Omental fat pad (tissue), 3 donors: ENCODE measurements at regions not wholly inside any gene's neighbourhood (a gene's known extent, or its start where the extent isn't known, plus 50 kb on each side); places are given as distances from the start of the nearest gene placed in this dataset.
"Not testable (repeated sequence)": the region's sequence is repeated elsewhere in the genome, so short reads cannot be mapped to it uniquely, and the experiment has no call there.

Experiments used
- ATAC-seq: fragments of 150-250 bp; one replicate; pipeline ENCODE4 v1.9.1; 2016; ENCODE audit warnings: mild to moderate bottlenecking, moderate library complexity; ENCODE audit not compliant: low FRiP score
- DNase-seq: peaks from one replicate; pipeline ENCODE4 v3.0.0-alpha.2; 2019; ENCODE audit warnings: low spot score
- CTCF ChIP-seq, 3 donors: fragments of 450-650 bp; IDR thresholded peaks; one replicate each; pipeline ENCODE4 v1.5.1; 2016 to 2017; ENCODE audit warnings: antibody characterized with exemption in 3 of 3, mild to moderate bottlenecking in 3 of 3, moderate library complexity in 2 of 3

- ATAC-seq (no peak), DNase-seq (no peak)
Observed at GRCh38 chr16:29230671-29231096, 175.8 kb downstream of the NPIPB11 start.

GRCh38 chr16:29230006-29230668 is 176.4 kb downstream of the NPIPB11 start:
- not testable (repeated sequence) for DNase-seq, ATAC-seq

More at GRCh38 chr16:29230671-29231096, 175.8 kb downstream of the NPIPB11 start:
- no peak for TF ChIP-seq CTCF (IDR thresholded peaks at IDR 0.05)

- not testable (repeated sequence) for DNase-seq, ATAC-seq
Observed at GRCh38 chr16:29229616-29230005, 176.9 kb downstream of the NPIPB11 start.

GRCh38 chr16:29228664-29229611 is 177.6 kb downstream of the NPIPB11 start:
- DNase-seq, ATAC-seq: not testable (repeated sequence)

- DNase-seq = not testable (repeated sequence)
- ATAC-seq = peak; percentile 33
Observed at GRCh38 chr16:29227751-29228663, 178.5 kb downstream of the NPIPB11 start.

- no peak for ATAC-seq
- TF ChIP-seq CTCF (IDR thresholded peaks at IDR 0.05) = no peak
- no peak for DNase-seq
Observed at GRCh38 chr16:29226782-29227181, 179.7 kb downstream of the NPIPB11 start.

- ATAC-seq, DNase-seq: not testable (repeated sequence)
Observed at GRCh38 chr16:29224675-29225074, 181.8 kb downstream of the NPIPB11 start.

GRCh38 chr16:29222615-29223014 is 183.9 kb downstream of the NPIPB11 start:
- not testable (repeated sequence) for DNase-seq, ATAC-seq

- DNase-seq = not testable (repeated sequence)
Observed at GRCh38 chr16:29222008-29222407, 184.5 kb downstream of the NPIPB11 start.

GRCh38 chr16:29221281-29221955 is 185.1 kb downstream of the NPIPB11 start:
- DNase-seq, ATAC-seq: not testable (repeated sequence)

More at GRCh38 chr16:29222008-29222407, 184.5 kb downstream of the NPIPB11 start:
- ATAC-seq = not testable (repeated sequence)

- DNase-seq, ATAC-seq: not testable (repeated sequence)
Observed at GRCh38 chr16:29220647-29221191, 185.8 kb downstream of the NPIPB11 start.

- not testable (repeated sequence) for ATAC-seq, DNase-seq
Observed at GRCh38 chr16:29219966-29220646, 186.4 kb downstream of the NPIPB11 start.

- not testable (repeated sequence) for ATAC-seq, DNase-seq
Observed at GRCh38 chr16:29219562-29219961, 186.9 kb downstream of the NPIPB11 start.

- ATAC-seq, DNase-seq: not testable (repeated sequence)
Observed at GRCh38 chr16:29218649-29219048, 187.9 kb downstream of the NPIPB11 start.

- ATAC-seq = not testable (repeated sequence)
Observed at GRCh38 chr16:29218171-29218570, 188.3 kb downstream of the NPIPB11 start.

More at GRCh38 chr16:29218171-29218570, 188.3 kb downstream of the NPIPB11 start:
- not testable (repeated sequence) for DNase-seq
